ENCODE measurements at regions not wholly inside any gene's neighbourhood (a gene's known extent, or its start where the extent isn't known, plus 50 kb on each side); places are given as distances from the start of the nearest gene placed in this dataset.

DNA sequence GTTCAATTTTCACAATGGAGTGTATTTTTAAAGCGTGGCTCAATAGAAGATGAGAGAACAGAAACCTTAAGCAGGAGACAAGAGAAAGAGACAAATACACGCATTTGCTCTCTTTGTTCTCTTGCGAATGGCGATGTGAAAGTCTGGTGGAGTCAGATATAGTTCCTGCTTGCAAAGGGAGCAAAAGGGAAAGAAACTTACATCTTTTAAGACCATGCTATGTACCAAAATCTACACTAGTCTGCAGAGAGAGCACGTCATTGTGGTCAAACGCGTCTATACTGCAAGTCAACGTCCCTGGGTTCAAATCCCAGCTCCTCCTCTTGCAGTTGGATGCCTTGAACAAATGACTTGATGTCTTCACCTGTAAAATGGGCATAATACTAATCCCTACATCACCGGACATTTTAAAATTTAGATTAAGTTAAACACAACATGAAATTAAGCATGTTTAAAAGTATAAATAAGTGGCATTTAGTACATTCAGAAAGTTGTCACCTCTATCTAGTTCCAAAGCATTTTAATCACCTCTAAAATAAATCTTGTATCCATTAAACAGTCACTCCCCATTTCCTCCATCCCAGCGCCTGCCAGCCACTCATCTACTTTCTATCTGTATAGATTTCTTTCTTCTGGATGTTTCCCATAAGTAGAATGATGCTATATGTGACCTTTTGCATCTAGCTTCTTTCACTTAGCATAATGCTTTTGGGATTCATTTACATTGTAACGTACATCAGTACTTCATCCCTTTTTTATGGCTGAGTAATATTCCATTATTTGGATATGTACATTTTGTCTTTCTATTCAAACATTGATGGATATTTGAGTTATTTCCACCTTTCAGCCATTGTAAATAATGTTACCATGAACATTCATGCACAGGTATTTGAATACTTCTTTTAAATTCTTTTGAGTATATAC lies 406.9 kb downstream of the TMEM114 start:
- TF ChIP-seq, protein P1, sequence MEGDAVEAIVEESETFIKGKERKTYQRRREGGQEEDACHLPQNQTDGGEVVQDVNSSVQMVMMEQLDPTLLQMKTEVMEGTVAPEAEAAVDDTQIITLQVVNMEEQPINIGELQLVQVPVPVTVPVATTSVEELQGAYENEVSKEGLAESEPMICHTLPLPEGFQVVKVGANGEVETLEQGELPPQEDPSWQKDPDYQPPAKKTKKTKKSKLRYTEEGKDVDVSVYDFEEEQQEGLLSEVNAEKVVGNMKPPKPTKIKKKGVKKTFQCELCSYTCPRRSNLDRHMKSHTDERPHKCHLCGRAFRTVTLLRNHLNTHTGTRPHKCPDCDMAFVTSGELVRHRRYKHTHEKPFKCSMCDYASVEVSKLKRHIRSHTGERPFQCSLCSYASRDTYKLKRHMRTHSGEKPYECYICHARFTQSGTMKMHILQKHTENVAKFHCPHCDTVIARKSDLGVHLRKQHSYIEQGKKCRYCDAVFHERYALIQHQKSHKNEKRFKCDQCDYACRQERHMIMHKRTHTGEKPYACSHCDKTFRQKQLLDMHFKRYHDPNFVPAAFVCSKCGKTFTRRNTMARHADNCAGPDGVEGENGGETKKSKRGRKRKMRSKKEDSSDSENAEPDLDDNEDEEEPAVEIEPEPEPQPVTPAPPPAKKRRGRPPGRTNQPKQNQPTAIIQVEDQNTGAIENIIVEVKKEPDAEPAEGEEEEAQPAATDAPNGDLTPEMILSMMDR (IDR thresholded peaks at IDR 0.05) = no peak
- TF ChIP-seq POLR2A (IDR thresholded peaks at IDR 0.05; ENCODE audit: low read depth) (no peak), POLR2AphosphoS5 (IDR thresholded peaks at IDR 0.05) (no peak), EP300 (IDR thresholded peaks at IDR 0.05) (no peak)

Data from esophagus muscularis mucosa (tissue), 4 donors.